GM12891 (cell line): ENCODE measurements at regions not wholly inside any gene's neighbourhood (a gene's known extent, or its start where the extent isn't known, plus 50 kb on each side); places are given as distances from the start of the nearest gene placed in this dataset.

Source experiments
- POLR2A ChIP-seq: IDR thresholded peaks from 2 replicates; pipeline ENCODE4 v1.6.1; 2011; ENCODE audit warnings: low read depth, low read length, control low read depth
- POLR2AphosphoS5 ChIP-seq: IDR thresholded peaks from 2 replicates; pipeline ENCODE4 v1.6.1; 2011; ENCODE audit warnings: low read depth, low read length, control low read depth
- SPI1 ChIP-seq: IDR thresholded peaks from 2 replicates; pipeline ENCODE4 v1.6.1; 2011; ENCODE audit warnings: low read depth, low read length, control low read depth

DNA sequence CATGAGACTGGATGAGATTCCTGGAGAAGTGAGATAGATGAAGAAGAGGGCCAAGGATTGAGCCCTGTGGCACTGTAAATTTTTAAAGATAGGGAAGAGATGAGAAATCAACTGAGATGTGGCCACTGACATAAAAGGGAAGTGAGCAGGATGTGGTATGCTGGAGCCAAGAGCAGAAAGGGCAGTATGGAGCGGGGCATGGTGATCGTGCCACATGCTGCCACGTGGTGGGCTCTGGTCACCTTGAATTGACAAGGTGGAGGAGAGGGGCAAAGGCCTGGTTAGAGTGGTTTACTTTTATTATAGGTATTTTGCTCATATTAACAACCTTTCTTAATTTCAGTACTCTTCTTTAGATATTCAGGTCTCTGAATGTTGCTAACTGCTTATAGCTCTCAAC lies 257.9 kb downstream of the NEDD1 start:
- TF ChIP-seq POLR2A (no peak), POLR2AphosphoS5 (no peak), SPI1 (peak; percentile 48)
